GM12875 (cell line): ENCODE measurements at regions not wholly inside any gene's neighbourhood (a gene's known extent, or its start where the extent isn't known, plus 50 kb on each side); places are given as distances from the start of the nearest gene placed in this dataset.

ENCODE experiments used
- H3K4me3 ChIP-seq: one replicate; pipeline ENCODE4 v1.5.1; 2011; ENCODE audit warnings: low read depth, low read length, control low read depth
- TF ChIP-seq, protein P1 (sequence below): IDR thresholded peaks from 2 replicates; pipeline ENCODE4 v1.5.1; 2011; ENCODE audit warnings: low read depth, mild to moderate bottlenecking, control low read depth, inconsistent platforms, low read length, moderate library complexity, borderline replicate concordance; ENCODE audit not compliant: insufficient read depth

DNA sequence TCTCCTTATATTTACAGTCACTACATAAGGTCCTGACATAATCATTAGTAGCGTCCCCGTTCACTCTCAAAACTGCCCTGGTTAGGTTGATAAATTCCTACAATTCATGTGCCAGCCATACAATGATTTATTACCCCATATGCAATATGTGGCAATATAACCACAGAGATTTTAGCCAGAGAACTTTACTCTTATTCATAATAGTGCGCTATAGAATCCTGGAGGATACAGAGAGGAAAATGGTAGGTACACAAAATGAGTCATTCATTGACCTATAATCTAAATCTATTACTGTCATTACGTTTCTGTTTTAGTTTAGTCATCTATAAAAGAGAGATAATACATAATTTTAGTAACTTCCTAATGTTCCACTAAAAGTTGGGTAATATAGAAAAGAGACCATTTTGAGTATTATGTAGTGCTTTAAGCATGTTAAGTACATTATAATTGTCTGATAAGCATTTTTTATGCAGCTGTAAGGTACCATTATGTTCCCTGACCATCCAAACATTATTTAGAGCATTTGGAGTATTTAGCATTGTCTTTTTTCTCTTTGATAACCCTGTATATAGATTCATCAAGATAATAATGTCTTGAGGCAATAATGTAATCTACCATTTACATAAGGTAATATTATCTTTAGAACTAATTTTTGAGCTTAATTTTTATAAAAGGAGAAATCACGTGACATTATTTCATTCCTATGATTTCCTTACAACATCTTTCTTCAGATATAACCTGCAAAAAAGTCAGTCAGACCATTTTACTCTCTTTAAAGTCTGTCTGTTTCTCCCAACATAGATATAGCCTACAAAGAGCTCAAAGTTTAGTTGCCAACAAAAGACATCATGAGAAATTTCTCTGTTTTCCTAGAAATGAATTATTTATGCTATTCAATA is 655.5 kb upstream of the ZNF608 start:
- H3K4me3 ChIP-seq: no peak overlapping the region
- TF ChIP-seq, protein P1, sequence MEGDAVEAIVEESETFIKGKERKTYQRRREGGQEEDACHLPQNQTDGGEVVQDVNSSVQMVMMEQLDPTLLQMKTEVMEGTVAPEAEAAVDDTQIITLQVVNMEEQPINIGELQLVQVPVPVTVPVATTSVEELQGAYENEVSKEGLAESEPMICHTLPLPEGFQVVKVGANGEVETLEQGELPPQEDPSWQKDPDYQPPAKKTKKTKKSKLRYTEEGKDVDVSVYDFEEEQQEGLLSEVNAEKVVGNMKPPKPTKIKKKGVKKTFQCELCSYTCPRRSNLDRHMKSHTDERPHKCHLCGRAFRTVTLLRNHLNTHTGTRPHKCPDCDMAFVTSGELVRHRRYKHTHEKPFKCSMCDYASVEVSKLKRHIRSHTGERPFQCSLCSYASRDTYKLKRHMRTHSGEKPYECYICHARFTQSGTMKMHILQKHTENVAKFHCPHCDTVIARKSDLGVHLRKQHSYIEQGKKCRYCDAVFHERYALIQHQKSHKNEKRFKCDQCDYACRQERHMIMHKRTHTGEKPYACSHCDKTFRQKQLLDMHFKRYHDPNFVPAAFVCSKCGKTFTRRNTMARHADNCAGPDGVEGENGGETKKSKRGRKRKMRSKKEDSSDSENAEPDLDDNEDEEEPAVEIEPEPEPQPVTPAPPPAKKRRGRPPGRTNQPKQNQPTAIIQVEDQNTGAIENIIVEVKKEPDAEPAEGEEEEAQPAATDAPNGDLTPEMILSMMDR: no peak

DNA sequence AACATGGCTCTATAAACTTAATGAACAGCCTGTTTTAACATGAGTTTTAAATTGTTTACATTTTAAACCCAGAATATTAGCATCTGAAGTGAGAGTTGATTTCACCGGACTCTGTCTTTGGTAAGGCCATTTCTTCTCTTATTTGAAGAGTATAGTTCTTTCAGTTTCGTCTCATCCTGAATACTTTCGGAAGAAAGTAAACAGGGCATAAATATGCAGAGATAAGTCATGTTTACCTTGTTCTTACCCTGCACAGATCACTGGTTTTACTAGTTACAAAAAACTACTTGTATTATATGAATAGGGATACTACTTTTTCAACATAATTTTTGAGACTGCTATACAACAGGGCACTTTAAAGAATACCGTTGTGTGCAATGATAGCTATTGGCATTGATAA is 656.3 kb upstream of the ZNF608 start:
- TF ChIP-seq, protein P1: no peak
- H3K4me3 ChIP-seq: no peak overlapping the region

DNA sequence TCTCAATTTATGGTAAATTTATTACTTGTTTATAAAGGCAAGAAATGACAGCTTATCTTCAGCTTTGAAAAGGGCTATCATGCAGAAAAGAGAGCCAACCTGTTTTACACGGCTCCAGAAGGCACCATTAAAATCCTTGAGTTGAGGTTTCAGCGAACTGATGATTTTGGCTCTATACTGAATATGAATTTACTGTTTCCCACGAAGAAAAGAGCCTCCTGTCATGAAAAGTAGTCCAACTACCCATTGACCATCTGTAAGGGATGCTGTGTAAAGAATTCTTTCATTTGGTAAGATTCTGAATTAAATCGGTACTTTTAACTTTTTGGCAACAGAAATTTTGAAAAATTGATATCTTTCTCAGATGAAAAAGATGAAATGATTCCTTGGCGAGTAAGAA is 657.6 kb upstream of the ZNF608 start:
- TF ChIP-seq, protein P1: no peak
- H3K4me3 ChIP-seq: no peak overlapping the region

DNA sequence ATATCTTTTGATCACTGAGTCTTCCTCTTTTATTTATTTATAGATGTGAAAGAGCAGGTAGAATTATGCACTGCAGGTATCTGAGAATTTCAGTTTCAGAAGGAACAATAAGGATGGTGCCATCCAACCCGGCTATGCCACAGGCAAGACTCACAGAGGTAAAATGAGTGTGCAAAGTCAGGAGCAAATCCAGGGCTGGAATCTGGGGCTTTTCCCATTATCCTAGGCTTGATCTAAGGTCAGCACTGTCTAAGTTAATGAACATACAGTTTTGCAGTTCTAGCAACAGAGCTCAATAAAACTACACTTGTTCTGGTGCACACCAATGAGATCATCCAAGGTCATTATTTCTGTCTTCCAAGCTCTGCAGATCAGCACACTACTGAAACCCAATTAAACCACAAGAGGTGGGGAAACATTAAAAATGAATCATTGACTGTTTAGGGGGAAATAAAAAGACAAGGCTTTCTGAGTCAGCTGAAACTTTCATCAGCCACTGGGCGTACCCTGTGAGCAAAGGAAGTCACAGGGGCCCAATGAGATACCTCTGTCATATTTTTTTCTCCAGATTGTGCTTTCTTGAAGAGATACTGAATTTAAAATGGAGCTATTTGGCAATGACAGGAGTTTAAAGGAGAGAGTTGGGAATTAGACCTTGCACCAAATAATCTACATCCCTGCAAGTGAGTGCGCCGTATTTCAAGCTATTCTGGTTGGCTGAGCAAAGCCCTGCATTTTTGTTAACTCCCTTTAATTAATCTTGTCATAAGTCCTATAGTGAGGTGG is 662.2 kb upstream of the ZNF608 start:
- H3K4me3 ChIP-seq: no peak overlapping the region
- TF ChIP-seq, protein P1: no peak

DNA sequence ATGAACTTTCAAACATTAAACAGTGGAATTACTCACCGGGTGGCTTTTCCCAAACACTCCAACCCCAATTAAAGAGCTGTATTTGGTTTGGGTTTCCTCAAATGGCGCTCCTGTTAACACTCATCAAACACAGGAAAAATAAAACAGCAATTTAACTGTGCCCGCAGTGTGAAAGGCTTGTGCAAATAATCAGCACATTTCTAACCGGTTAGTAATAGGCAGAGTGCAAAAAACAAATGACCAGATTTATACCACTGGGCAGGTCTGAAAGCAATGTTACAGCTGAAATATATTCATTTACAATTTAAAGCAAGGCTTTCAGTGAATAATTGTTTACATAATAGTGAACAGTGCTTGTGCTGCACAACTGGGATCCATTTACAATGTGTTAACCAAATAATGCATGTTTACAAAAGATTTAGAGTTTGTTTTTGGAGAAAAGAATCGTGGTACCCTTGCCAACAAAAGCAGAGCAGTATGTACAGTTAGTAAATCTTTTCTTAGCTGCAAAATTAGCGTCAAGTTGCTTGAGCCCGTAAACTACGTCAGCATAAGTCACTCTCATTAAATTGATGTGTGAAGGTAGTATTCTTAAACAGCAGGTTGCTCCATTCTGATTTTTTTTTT is 662.9 kb upstream of the ZNF608 start:
- TF ChIP-seq, protein P1: no peak
- H3K4me3 ChIP-seq: no peak overlapping the region

DNA sequence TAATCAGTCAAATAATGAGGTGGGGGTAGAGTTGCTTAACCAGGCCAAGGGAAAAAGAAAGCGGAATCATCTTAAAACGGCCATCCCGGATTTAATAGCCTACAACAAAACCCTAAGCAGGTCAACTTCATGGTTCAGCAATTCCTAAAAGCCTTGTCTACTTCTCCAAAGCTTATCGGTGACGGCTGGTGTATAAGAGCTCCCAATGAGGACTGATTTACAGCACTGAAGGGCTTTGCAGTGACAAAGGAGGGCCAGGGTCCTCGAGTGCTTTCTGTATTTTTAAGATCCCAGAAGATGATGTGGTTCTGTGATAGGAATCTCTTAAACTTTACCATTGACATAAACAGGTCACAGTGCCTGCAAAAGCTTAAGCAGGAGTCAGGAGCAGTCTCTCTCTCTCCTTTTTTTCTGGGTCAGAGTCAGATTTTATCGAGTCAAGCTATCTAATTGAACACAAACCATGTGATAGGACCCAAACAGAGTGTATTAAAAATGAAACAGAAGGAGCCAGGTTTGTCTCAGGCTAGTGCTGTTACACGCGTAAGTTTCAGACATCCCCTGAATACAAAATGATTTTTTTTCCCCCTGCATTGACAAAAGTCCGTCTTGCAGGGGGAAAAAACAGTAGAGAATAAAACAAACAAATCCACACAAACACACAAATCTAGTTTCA is 663.6 kb upstream of the ZNF608 start:
- H3K4me3 ChIP-seq: no peak overlapping the region

More for the DNA sequence above, 663.6 kb upstream of the ZNF608 start:
- TF ChIP-seq, protein P1: no peak
